Lung (tissue), 11 donors: ENCODE measurements at regions not wholly inside any gene's neighbourhood (a gene's known extent, or its start where the extent isn't known, plus 50 kb on each side); places are given as distances from the start of the nearest gene placed in this dataset.

Source experiments
- ATAC-seq: fragments of 200-7000 bp; cut with Tn5 transposase; one replicate; pipeline ENCODE4 v1.9.1; 2020; ENCODE audit warnings: moderate number of reproducible peaks; ENCODE audit not compliant: insufficient read depth, low FRiP score
- DNase-seq, 3 donors: peaks; one replicate each; pipeline ENCODE4 v3.0.0-alpha.2; 2013 to 2017
- H3K27ac ChIP-seq, 2 donors: one replicate each; pipeline ENCODE4 v1.5.1; 2013; ENCODE audit warnings: mild to moderate bottlenecking in 2 of 2, moderate library complexity in 2 of 2, control low read depth in 1 of 2, inconsistent platforms in 1 of 2, low read depth in 1 of 2, low read length in 1 of 2
- H3K27me3 ChIP-seq, 3 donors: one replicate each; pipeline ENCODE4 v1.5.1; 2013; ENCODE audit warnings: low read length in 2 of 3; ENCODE audit not compliant: control insufficient read depth in 3 of 3, insufficient read depth in 3 of 3
- H3K36me3 ChIP-seq, 4 donors: one replicate each; pipeline ENCODE4 v1.5.1; 2013; ENCODE audit warnings: low read length in 4 of 4, mild to moderate bottlenecking in 1 of 4, moderate library complexity in 1 of 4; ENCODE audit not compliant: control insufficient read depth in 4 of 4, insufficient read depth in 4 of 4
- H3K4me1 ChIP-seq, 5 donors: one replicate each; pipeline ENCODE4 v1.5.1; 2013; ENCODE audit warnings: low read length in 5 of 5, mild to moderate bottlenecking in 2 of 5, moderate library complexity in 1 of 5; ENCODE audit not compliant: control insufficient read depth in 5 of 5, insufficient read depth in 5 of 5
- H3K4me3 ChIP-seq: one replicate; pipeline ENCODE4 v1.5.1; 2013; ENCODE audit warnings: mild to moderate bottlenecking, control low read depth, moderate library complexity
- H3K9ac ChIP-seq, 2 donors: one replicate each; pipeline ENCODE4 v1.5.1; 2013; ENCODE audit warnings: low read length in 2 of 2, control low read depth in 1 of 2; ENCODE audit not compliant: insufficient read depth in 1 of 2
- H3K9me3 ChIP-seq, 4 donors: one replicate each; pipeline ENCODE4 v1.5.1; 2013; ENCODE audit warnings: low read length in 3 of 4, mild to moderate bottlenecking in 1 of 4, moderate library complexity in 1 of 4; ENCODE audit not compliant: control insufficient read depth in 4 of 4, insufficient read depth in 3 of 4
- WGBS, 2 donors: extraction: QIAGEN DNeasy Blood & Tissue Kit; methylation state at CpG; one replicate each; pipeline ENCODE4 v1.1.7; 2013; 5-methylcytosine and 5-hydroxymethylcytosine counted together
- TF ChIP-seq, protein P1 (sequence below): IDR thresholded peaks from 2 replicates; pipeline ENCODE4 v1.5.1; 2012; ENCODE audit warnings: mild to moderate bottlenecking; ENCODE audit errors: control extremely low read depth, extremely low read depth
- donor health status: control.
- donor health status: control.
- donor health status: Bipolar disorder and iron deficiency.
- donor health status: healthy.
- donor health status: DM: yes; HTN: yes; CAD: no.

DNA sequence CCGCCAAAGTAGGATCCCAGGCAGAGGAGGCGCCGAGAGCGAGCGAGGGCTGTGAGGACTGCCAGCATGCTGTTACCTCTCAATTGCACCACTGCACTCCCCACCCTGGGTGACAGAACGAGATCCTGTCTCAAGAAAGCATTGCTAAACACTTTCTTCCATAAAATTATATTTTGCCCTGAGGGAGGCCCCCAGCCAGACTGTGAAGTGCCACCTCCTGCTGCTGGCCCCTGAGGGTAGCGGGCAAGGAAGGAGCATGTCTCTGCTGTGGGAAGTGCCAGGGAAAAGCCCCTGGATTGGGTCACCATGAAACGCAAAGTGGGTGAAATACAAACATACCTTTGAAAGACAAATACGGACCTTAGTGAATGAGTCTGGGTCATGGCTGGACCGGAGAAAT is 78.0 kb upstream of the AMZ2 start:
- H3K27ac ChIP-seq = no peak overlapping the region
- ATAC-seq = no peak

DNA sequence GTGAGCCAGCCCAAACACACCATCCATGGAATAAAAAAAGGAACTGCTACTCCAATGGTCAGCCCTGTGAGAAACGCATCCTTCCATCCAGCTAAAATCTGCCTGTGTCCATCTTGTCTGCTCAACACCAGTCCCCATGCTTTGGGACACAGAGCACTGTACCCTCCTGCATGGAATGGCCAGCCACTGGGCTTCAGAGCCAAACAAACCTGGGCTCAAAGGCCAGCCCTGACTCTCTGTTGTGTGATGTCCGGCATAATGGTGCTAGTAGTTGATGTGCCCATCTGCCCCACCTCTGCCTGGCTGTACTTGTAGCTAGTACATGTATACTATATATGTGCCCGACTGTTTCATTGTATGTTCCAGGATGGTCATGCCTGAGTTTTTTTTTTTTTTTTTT is 77.6 kb upstream of the AMZ2 start:
- Histone ChIP-seq H3K4me1 (no peaks in the 10 kb centered on the region), H3K9me3 (no peaks in the 10 kb centered on the region), H3K27ac (no peak overlapping the region), H3K27me3 (no peaks in the 10 kb centered on the region), H3K9ac (no peak overlapping the region), H3K36me3 (peaks cover 0 to 1% (median 0%) of the 10 kb centered on the region in 4 donors), H3K4me3 (no peak overlapping the region)
- ATAC-seq = no peak
- 89 to 95% methylated on average over 3 of the region's 3 CpGs for WGBS, 2 donors
- DNase-seq = no peak
- TF ChIP-seq, protein P1, sequence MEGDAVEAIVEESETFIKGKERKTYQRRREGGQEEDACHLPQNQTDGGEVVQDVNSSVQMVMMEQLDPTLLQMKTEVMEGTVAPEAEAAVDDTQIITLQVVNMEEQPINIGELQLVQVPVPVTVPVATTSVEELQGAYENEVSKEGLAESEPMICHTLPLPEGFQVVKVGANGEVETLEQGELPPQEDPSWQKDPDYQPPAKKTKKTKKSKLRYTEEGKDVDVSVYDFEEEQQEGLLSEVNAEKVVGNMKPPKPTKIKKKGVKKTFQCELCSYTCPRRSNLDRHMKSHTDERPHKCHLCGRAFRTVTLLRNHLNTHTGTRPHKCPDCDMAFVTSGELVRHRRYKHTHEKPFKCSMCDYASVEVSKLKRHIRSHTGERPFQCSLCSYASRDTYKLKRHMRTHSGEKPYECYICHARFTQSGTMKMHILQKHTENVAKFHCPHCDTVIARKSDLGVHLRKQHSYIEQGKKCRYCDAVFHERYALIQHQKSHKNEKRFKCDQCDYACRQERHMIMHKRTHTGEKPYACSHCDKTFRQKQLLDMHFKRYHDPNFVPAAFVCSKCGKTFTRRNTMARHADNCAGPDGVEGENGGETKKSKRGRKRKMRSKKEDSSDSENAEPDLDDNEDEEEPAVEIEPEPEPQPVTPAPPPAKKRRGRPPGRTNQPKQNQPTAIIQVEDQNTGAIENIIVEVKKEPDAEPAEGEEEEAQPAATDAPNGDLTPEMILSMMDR = no peak

More for the DNA sequence above, 78.0 kb upstream of the AMZ2 start:
- Histone ChIP-seq H3K9me3 (no peaks in the 10 kb centered on the region), H3K9ac (no peak overlapping the region), H3K4me1 (no peaks in the 10 kb centered on the region), H3K36me3 (peaks cover 0 to 1% (median 0%) of the 10 kb centered on the region in 4 donors), H3K4me3 (no peak overlapping the region), H3K27me3 (no peaks in the 10 kb centered on the region)
- 66 to 81% methylated on average over 10 of the region's 10 CpGs for WGBS, 2 donors
- DNase-seq = no peak
- TF ChIP-seq, protein P1 = no peak

DNA sequence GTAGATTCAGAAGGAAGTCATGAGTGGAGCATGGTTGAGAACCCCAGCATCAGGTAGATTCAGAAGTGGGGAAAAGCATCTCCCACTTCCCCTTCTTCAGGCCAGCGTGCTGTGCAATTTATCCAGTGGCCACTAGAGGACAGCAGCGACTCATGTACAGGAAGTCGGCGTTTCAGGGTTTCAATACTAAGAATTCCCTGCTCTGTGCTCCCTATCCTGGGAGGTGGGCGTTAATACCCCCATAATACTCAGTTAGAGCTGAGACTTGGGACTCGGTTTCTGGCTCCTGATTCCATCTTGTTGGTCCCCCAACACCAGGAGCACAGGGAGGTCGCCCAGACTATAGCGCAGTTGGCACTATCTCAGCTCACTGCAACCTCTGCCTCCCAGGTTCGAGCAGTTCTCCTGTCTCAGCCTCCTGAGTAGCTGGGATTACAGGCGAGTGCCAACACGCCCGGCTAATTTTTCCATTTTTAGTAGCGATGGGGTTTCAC is 75.3 kb upstream of the AMZ2 start:
- DNase-seq (peak; percentile 71 to 78 (median 75)), ATAC-seq (peak; percentile 66)
- 27 to 41% methylated on average over 13 of the region's 13 CpGs for WGBS, 2 donors
- no peaks in the 10 kb centered on the region for H3K9me3 ChIP-seq
- H3K9ac ChIP-seq = no peak overlapping the region
- H3K36me3 ChIP-seq = no peaks in the 10 kb centered on the region
- no peak overlapping the region for H3K27ac ChIP-seq
- H3K4me3 ChIP-seq = no peak overlapping the region
- H3K4me1 ChIP-seq = no peaks in the 10 kb centered on the region
- TF ChIP-seq, protein P1 = peak; percentile 97
- H3K27me3 ChIP-seq = no peaks in the 10 kb centered on the region

DNA sequence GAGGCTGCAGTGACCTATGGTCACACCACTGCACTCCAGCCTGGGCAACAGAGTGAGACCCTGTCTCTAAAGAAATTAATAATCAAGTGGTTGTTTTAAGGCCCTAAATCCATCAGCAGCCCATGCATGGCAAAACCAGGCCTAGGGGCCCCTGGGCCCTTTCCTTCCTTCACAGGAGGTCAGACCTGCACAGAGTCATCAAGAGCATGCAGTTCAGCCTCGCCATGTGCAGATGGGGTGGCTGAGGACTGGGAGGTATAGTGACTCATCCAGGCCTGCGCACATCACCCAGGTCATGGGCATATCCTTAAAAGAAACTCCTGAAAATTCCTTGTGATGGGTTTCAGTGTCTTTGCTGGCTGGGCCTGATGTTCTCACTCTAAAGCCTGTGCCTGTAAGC is 72.4 kb upstream of the AMZ2 start:
- Histone ChIP-seq H3K9ac (no peak overlapping the region), H3K4me3 (no peak overlapping the region), H3K27me3 (no peaks in the 10 kb centered on the region), H3K4me1 (no peaks in the 10 kb centered on the region), H3K9me3 (no peaks in the 10 kb centered on the region), H3K36me3 (no peaks in the 10 kb centered on the region), H3K27ac (no peak overlapping the region)
- DNase-seq (no peak), ATAC-seq (no peak)
- TF ChIP-seq, protein P1 = no peak
- 98% methylated on average over 2 of the region's 2 CpGs for WGBS, 2 donors
